Body of pancreas (tissue), 4 donors: ENCODE measurements at regions not wholly inside any gene's neighbourhood (a gene's known extent, or its start where the extent isn't known, plus 50 kb on each side); places are given as distances from the start of the nearest gene placed in this dataset.

Experiments
- POLR2A ChIP-seq, 3 donors: fragments of 450-650 bp; IDR thresholded peaks; one replicate each; pipeline ENCODE4 v1.6.1; 2016; ENCODE audit warnings: antibody characterized with exemption in 3 of 3, mild to moderate bottlenecking in 2 of 3
- TF ChIP-seq, protein P1 (sequence below), 7 experiments: fragments of 450-650 bp in 4 of 7; fragments of 200-600 bp in 3 of 7; sonication (generic) in 3 of 7; IDR thresholded peaks; one replicate each; pipeline ENCODE4 v1.5.1; 2016 to 2019; ENCODE audit warnings: antibody characterized with exemption in 7 of 7

DNA sequence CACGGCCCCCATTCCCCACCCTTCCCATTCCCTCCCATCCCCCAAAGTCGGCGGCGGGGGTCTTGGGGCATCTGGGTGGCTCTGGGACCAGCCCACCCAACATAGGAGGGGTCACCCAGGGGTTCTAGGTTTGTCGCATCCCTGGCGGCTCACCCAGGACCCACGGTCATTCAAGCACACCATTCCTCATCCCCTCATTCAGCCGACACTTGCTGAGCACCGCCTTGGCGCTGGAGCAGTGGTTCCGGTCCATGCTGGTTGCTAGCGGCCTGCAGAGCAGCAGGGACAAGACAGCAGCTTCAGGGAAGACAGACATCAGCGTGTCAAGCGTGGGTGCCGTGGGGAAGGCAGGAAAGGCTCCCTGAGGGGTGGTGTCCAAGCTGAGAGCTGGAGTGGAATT lies 50.5 kb upstream of the OTOS start:
- TF ChIP-seq, protein P1, sequence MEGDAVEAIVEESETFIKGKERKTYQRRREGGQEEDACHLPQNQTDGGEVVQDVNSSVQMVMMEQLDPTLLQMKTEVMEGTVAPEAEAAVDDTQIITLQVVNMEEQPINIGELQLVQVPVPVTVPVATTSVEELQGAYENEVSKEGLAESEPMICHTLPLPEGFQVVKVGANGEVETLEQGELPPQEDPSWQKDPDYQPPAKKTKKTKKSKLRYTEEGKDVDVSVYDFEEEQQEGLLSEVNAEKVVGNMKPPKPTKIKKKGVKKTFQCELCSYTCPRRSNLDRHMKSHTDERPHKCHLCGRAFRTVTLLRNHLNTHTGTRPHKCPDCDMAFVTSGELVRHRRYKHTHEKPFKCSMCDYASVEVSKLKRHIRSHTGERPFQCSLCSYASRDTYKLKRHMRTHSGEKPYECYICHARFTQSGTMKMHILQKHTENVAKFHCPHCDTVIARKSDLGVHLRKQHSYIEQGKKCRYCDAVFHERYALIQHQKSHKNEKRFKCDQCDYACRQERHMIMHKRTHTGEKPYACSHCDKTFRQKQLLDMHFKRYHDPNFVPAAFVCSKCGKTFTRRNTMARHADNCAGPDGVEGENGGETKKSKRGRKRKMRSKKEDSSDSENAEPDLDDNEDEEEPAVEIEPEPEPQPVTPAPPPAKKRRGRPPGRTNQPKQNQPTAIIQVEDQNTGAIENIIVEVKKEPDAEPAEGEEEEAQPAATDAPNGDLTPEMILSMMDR (IDR thresholded peaks at IDR 0.05), result no peak
- no peak for TF ChIP-seq POLR2A (IDR thresholded peaks at IDR 0.05)
